GM21576 (cell line): ENCODE measurements at regions not wholly inside any gene's neighbourhood (a gene's known extent, or its start where the extent isn't known, plus 50 kb on each side); places are given as distances from the start of the nearest gene placed in this dataset.

Source experiments
- ATAC-seq: cut with Tn5 transposase; IDR thresholded peaks from one replicate; pipeline ENCODE4 v1.9.1; 2021; ENCODE audit warnings: mild to moderate bottlenecking, moderate library complexity; ENCODE audit not compliant: unreplicated experiment

DNA sequence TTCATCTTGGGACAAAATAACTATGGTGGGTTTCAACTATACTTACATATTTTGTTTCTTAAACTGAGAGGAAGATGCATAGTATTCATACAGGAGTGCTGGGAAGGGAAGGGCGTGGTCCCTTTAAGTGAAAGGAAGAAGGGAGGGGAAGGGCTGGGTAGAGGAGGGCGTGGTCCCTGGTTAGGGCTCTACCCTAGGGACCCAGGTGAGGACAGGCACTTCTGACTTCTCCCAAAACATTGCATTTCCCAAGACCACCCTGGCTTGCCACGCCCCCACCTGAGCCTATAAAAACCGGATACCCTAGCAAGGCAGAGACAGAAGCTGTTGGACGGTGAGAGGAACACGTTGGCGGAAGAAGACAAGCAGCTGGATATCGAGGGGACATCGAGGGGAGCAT lies 157.6 kb upstream of the PLXNA4 start:
- no peak for ATAC-seq

GRCh38 chr7:132732321-132732865 lies 156.1 kb upstream of the PLXNA4 start:
- no peak for ATAC-seq

DNA sequence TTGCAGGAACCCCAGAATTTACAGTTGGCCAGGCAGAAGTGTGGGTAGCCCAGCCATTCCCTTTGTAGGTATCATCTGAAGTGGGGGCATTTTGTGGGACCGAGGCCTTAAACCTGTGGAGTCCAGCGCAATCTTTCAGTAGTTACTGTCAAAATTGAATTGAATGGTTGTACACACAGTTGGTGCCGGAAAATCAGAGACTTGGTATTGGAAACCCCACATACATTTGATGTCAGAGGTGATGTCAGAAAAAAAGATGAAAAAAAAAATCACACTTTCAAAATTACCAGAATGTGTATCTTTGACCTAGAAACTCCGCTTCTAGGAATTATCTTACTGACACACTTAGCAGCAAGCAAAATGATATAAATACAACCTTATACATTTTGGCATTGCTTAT lies 153.8 kb upstream of the PLXNA4 start:
- no peak for ATAC-seq

- no peak for ATAC-seq
Observed at GRCh38 chr7:132723506-132724081, 147.3 kb upstream of the PLXNA4 start.

- no peak for ATAC-seq
Observed at GRCh38 chr7:132720835-132721234, 144.6 kb upstream of the PLXNA4 start.

DNA sequence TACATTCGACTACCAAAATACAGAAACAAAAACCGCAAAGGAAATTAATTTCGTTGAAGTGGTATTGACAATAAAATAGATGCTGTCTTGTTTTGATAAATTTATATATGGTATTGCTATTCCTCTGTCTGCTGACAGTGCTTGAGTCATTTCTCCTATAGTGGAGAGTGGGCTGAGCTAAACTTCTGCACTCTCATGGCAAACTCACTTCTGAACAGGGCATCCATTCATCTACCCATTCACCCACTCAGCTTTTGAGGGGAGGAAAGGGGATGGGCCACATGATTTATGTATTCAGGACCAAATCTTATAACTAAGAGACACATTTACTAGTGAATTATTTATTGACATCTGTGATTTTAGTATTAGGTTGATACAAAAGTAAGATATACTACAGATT lies 137.6 kb upstream of the PLXNA4 start:
- ATAC-seq, result no peak

GRCh38 chr7:132709971-132710567 lies 133.8 kb upstream of the PLXNA4 start:
- ATAC-seq, result no peak

DNA sequence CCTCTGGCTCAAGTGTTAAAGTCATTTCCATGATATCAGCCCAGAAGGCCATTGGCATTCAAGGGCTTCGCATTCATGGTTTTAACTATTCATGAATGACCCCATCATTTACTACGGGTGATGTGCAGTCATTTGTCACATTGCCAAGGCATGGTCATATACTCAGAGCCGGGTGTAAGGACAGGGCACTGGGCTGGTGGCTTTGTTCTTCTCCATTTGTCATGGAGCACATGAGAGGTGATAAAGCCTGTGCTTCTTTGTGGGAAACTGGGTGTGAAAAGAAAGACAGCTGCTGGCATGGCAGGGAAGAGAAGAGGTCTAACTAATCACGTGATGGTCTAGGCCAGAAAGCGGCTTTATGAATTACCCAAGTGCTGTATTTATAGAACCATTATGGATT lies 132.2 kb upstream of the PLXNA4 start:
- ATAC-seq, result no peak

DNA sequence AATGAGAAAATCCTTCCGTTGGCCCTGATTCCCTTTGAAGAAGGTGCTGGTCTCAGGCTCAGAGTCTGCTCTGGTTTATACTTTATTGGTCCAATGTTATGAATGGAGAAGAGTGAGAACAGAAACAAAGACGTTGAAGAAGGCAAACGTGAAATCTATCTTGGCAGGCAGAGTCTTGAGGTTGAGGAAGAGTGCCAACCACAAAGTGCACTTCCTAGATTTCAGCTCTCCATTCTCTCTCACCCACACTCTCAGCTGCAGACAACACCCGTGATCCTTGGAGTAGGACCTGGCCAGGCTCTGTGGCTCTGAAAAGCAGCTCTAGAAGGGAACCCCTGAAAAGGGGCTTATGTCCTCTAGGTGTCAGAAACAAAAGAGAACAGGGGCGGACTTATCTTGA lies 128.9 kb upstream of the PLXNA4 start:
- ATAC-seq, result no peak

- no peak for ATAC-seq
Observed at GRCh38 chr7:132703742-132704141, 127.5 kb upstream of the PLXNA4 start.

- ATAC-seq, result no peak
Observed at GRCh38 chr7:132697003-132697402, 120.7 kb upstream of the PLXNA4 start.

DNA sequence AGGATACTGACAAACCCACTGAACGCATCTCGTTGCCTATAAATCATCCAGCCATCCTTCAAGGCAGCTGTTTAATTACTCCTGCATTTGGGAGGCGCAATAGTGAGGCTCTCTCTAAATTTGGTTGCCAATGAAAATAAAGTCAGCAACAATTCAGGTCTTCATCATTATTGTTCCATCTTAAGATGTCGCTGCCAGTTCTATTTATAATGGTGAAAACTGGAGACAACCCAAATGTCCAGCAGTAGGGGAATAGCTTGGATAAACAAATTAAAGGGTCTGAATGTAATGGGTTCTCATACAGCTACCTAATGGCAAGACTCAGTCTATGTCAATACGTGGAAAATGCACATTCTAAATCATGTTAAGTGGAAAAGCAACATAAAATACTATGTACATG lies 120.1 kb upstream of the PLXNA4 start:
- no peak for ATAC-seq

- ATAC-seq, result no peak
Observed at GRCh38 chr7:132691201-132691600, 114.9 kb upstream of the PLXNA4 start.

- ATAC-seq, result no peak
Observed at GRCh38 chr7:132690174-132690573, 113.9 kb upstream of the PLXNA4 start.

- ATAC-seq, result no peak
Observed at GRCh38 chr7:132687981-132688383, 111.7 kb upstream of the PLXNA4 start.

GRCh38 chr7:132687016-132687415 lies 110.7 kb upstream of the PLXNA4 start:
- ATAC-seq, result no peak

- ATAC-seq, result no peak
Observed at GRCh38 chr7:132685277-132685676, 109.0 kb upstream of the PLXNA4 start.

DNA sequence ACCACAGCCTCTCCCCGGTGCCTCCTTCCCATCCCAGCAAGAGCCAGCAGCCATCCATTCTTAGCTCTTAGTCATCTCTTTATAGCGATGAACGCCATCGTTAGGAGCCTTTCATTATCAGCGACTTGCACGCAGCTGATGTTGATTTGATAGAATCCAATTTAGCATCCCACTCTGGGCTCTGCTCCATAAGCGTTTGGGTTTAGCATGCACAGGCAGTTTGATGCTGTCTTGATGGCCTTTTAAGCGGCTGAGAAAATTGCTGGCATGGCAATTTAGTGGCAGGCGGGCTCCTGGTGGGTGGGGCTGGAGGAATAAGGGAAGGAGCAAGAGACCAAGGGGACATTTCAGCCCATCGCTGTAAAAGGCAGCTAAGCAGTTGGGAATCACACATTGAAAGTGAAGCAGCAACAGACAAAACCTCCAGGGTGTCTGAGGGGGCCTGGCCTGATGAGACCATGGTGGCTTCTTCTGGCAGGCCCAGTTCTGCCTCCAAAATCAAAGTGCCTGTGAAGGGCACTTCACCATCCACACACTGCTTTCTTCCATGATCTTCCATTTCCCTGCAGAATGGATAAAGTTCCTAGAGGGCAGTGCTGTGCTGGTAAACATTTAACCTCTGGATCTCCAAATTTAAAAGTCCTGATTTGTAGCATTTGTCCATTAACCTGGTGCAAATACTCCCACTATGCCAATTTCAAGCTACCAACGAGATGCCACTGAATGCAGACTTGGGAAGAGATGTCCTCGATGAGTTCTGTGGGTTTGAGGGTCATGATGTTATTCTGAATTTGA lies 107.8 kb upstream of the PLXNA4 start:
- no peak for ATAC-seq

DNA sequence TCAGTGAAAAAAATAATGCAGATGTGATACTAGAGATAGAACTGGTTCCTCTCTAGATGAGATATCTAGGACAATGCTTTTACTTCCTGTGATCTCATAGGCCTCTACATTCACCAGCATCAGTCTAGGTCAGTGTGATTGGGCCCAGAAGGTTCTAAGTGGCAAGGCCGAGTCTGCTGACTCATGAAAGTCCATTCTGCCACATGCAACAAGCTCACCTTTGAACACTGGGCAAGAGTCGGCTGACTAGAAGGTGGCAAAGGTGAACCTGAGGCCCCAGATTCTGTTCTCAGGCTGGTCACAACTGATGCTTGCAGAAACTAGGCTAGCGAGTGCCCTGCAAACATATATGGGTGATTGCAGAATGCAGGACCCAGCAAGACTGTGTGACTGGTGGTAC lies 105.7 kb upstream of the PLXNA4 start:
- ATAC-seq, result no peak

- no peak for ATAC-seq
Observed at GRCh38 chr7:132680590-132680989, 104.3 kb upstream of the PLXNA4 start.

GRCh38 chr7:132678656-132679055 lies 102.4 kb upstream of the PLXNA4 start:
- ATAC-seq, result no peak

GRCh38 chr7:132677918-132678317 lies 101.6 kb upstream of the PLXNA4 start:
- no peak for ATAC-seq
